IMR-90 (cell line): ENCODE measurements at regions not wholly inside any gene's neighbourhood (a gene's known extent, or its start where the extent isn't known, plus 50 kb on each side); places are given as distances from the start of the nearest gene placed in this dataset.

Experiments used
- ATAC-seq: fragments of 200-7000 bp; cut with Tn5 transposase; 2 replicates; pipeline ENCODE4 v1.9.1; 2020; ENCODE audit warnings: low read depth, mild to moderate bottlenecking, moderate library complexity
- BruUV-seq: library from RNA; stranded (reverse); fragments of 400-500 nt; replicated peaks from 2 replicates; lab custom pipeline; 2021; lab: Mats Ljungman, UMichigan
- CTCF ChIA-PET: fragments of 300-600 bp; formaldehyde crosslinking; extraction: SDS; loops from one replicate; lab custom pipeline; 2021; ENCODE audit warnings: antibody characterized with exemption; lab: Yijun Ruan, JAX
- POLR2A ChIA-PET: fragments of 300-600 bp; sonication (Branson Sonifier 250); formaldehyde crosslinking; loops from one replicate; lab custom pipeline; 2022; ENCODE audit warnings: antibody characterized with exemption; ENCODE audit not compliant: unreplicated experiment; lab: Charles Lee
- DNase-seq: peaks from one replicate; pipeline ENCODE4 v3.0.0; 2013
- H2AFZ ChIP-seq: replicated peaks from 2 replicates; pipeline ENCODE3; 2013; ENCODE audit warnings: low read length, mild to moderate bottlenecking; ENCODE audit not compliant: poor library complexity
- H2AK5ac ChIP-seq: 2 replicates; pipeline ENCODE4 v1.6.1; 2013; ENCODE audit warnings: low read depth, low read length, inconsistent platforms
- H2AK9ac ChIP-seq: replicated peaks from 2 replicates; pipeline ENCODE3; 2013; ENCODE audit warnings: mild to moderate bottlenecking, low read depth, low read length, moderate library complexity; ENCODE audit not compliant: poor library complexity
- H2BK120ac ChIP-seq: 2 replicates; pipeline ENCODE4 v1.6.1; 2013; ENCODE audit warnings: low read depth, low read length, inconsistent platforms
- H2BK15ac ChIP-seq: 3 replicates; pipeline ENCODE4 v1.6.1; 2013; ENCODE audit warnings: low read depth, low read length, inconsistent platforms
- H2BK20ac ChIP-seq: 2 replicates; pipeline ENCODE4 v1.6.1; 2013; ENCODE audit warnings: low read depth, mild to moderate bottlenecking, inconsistent platforms, low read length, moderate library complexity
- H2BK5ac ChIP-seq: 2 replicates; pipeline ENCODE4 v1.6.1; 2013; ENCODE audit warnings: mild to moderate bottlenecking, low read depth, low read length, inconsistent platforms; ENCODE audit not compliant: poor library complexity, severe bottlenecking
- H3K14ac ChIP-seq: replicated peaks from 2 replicates; pipeline ENCODE4 v1.6.1; 2013; ENCODE audit warnings: low read depth, low read length, inconsistent platforms
- H3K18ac ChIP-seq: 2 replicates; pipeline ENCODE4 v1.6.1; 2013; ENCODE audit warnings: low read depth, low read length, control low read depth
- H3K23ac ChIP-seq: 2 replicates; pipeline ENCODE4 v1.6.1; 2013; ENCODE audit warnings: low read depth, low read length, inconsistent platforms
- H3K27ac ChIP-seq: 2 replicates; pipeline ENCODE4 v1.5.1; 2013; ENCODE audit warnings: mild to moderate bottlenecking, control low read depth, low read length; ENCODE audit not compliant: insufficient read depth
- H3K27me3 ChIP-seq: 2 replicates; pipeline ENCODE4 v1.6.1; 2013; ENCODE audit warnings: low read length; ENCODE audit not compliant: control insufficient read depth, insufficient read depth
- H3K36me3 ChIP-seq: 2 replicates; pipeline ENCODE4 v1.6.1; 2013; ENCODE audit warnings: low read length, mixed read lengths; ENCODE audit not compliant: control insufficient read depth, insufficient read depth
- H3K4ac ChIP-seq: 2 replicates; pipeline ENCODE4 v1.6.1; 2013; ENCODE audit warnings: low read depth, low read length, inconsistent platforms
- H3K4me1 ChIP-seq: 2 replicates; pipeline ENCODE4 v1.6.1; 2013; ENCODE audit warnings: low read length, mixed read lengths; ENCODE audit not compliant: control insufficient read depth, insufficient read depth
- H3K4me2 ChIP-seq: 2 replicates; pipeline ENCODE4 v1.6.1; 2013; ENCODE audit warnings: low read depth, mild to moderate bottlenecking, control low read depth, low read length, moderate library complexity
- H3K4me3 ChIP-seq: 2 replicates; pipeline ENCODE4 v1.5.1; 2013; ENCODE audit warnings: low read depth, mild to moderate bottlenecking, control low read depth, low read length, moderate library complexity; ENCODE audit not compliant: insufficient read depth
- H3K56ac ChIP-seq: 2 replicates; pipeline ENCODE4 v1.6.1; 2013; ENCODE audit warnings: low read length, inconsistent platforms; ENCODE audit not compliant: insufficient read depth; ENCODE audit errors: extremely low read depth
- H3K79me1 ChIP-seq, 2 experiments: 2 replicates each; pipeline ENCODE4 v1.6.1; 2013; ENCODE audit warnings: low read length in 2 of 2, inconsistent platforms in 1 of 2, low read depth in 1 of 2
- H3K9ac ChIP-seq: 2 replicates; pipeline ENCODE4 v1.6.1; 2013; ENCODE audit warnings: low read depth, low read length, control low read depth
- H3K9me1 ChIP-seq: 2 replicates; pipeline ENCODE4 v1.6.1; 2013; ENCODE audit warnings: low read length, inconsistent platforms; ENCODE audit not compliant: insufficient read depth
- H3K9me3 ChIP-seq: 2 replicates; pipeline ENCODE4 v1.6.1; 2013; ENCODE audit warnings: low read length; ENCODE audit not compliant: control insufficient read depth, insufficient read depth
- H4K20me1 ChIP-seq: 2 replicates; pipeline ENCODE4 v1.6.1; 2013; ENCODE audit warnings: low read length, inconsistent platforms; ENCODE audit not compliant: insufficient read depth
- H4K5ac ChIP-seq: 2 replicates; pipeline ENCODE4 v1.6.1; 2013; ENCODE audit warnings: mild to moderate bottlenecking, low read depth, low read length, control low read depth
- H4K8ac ChIP-seq, 2 experiments: 2 replicates each; pipeline ENCODE4 v1.6.1; 2013; ENCODE audit warnings: low read depth in 2 of 2, low read length in 2 of 2, control low read depth in 1 of 2, inconsistent platforms in 1 of 2
- H4K91ac ChIP-seq: 2 replicates; pipeline ENCODE4 v1.6.1; 2013; ENCODE audit warnings: low read depth, low read length, inconsistent platforms; ENCODE audit not compliant: insufficient read depth
- BHLHE40 ChIP-seq: fragments of 150-350 bp; IDR thresholded peaks from 2 replicates; pipeline ENCODE4 v1.6.1; 2016; ENCODE audit warnings: mild to moderate bottlenecking, low read depth, low read length
- CEBPB ChIP-seq: IDR thresholded peaks from 2 replicates; pipeline ENCODE4 v1.6.1; 2012; ENCODE audit warnings: low read depth, low read length, improper control_type of control experiment
- CHD1 ChIP-seq: IDR thresholded peaks from 2 replicates; pipeline ENCODE4 v1.6.1; 2012; ENCODE audit warnings: low read depth, low read length, improper control_type of control experiment
- CTCF ChIP-seq: conservative IDR thresholded peaks from 2 replicates; pipeline ENCODE4 v1.5.1; 2012; ENCODE audit warnings: mild to moderate bottlenecking, low read depth, low read length, improper control_type of control experiment
- ELK1 ChIP-seq: fragments of 150-350 bp; IDR thresholded peaks from 2 replicates; pipeline ENCODE4 v1.6.1; 2016; ENCODE audit warnings: low read depth, mild to moderate bottlenecking, low read length, moderate library complexity, borderline replicate concordance
- FOS ChIP-seq: fragments of 150-350 bp; IDR thresholded peaks from 2 replicates; pipeline ENCODE4 v1.6.1; 2016; ENCODE audit warnings: low read depth, low read length
- MAFK ChIP-seq: IDR thresholded peaks from 2 replicates; pipeline ENCODE4 v1.6.1; 2012; ENCODE audit warnings: low read depth, low read length, improper control_type of control experiment
- MAZ ChIP-seq: IDR thresholded peaks from 2 replicates; pipeline ENCODE4 v1.6.1; 2012; ENCODE audit warnings: low read depth, mild to moderate bottlenecking, low read length, improper control_type of control experiment, moderate library complexity, borderline replicate concordance
- MXI1 ChIP-seq: IDR thresholded peaks from 2 replicates; pipeline ENCODE4 v1.6.1; 2012; ENCODE audit warnings: low read depth, mild to moderate bottlenecking, low read length, moderate library complexity, borderline replicate concordance
- NFE2L2 ChIP-seq: fragments of 150-350 bp; IDR thresholded peaks from 2 replicates; pipeline ENCODE4 v1.6.1; 2016; ENCODE audit warnings: low read depth, mild to moderate bottlenecking, low read length
- POLR2A ChIP-seq: IDR thresholded peaks from 2 replicates; pipeline ENCODE4 v1.6.1; 2012; ENCODE audit warnings: mild to moderate bottlenecking, low read depth, low read length
- RAD21 ChIP-seq: IDR thresholded peaks from 2 replicates; pipeline ENCODE4 v1.6.1; 2012; ENCODE audit warnings: low read length, improper control_type of control experiment
- RCOR1 ChIP-seq: IDR thresholded peaks from 2 replicates; pipeline ENCODE4 v1.6.1; 2012; ENCODE audit warnings: mild to moderate bottlenecking, low read length, improper control_type of control experiment; ENCODE audit not compliant: insufficient replicate concordance
- RFX5 ChIP-seq: IDR thresholded peaks from 2 replicates; pipeline ENCODE4 v1.8.0; 2012; ENCODE audit warnings: low read depth, mild to moderate bottlenecking, low read length, moderate library complexity
- SMC3 ChIP-seq: fragments of 150-350 bp; IDR thresholded peaks from 2 replicates; pipeline ENCODE4 v1.6.1; 2016; ENCODE audit warnings: low read depth, mild to moderate bottlenecking, antibody characterized with exemption, low read length, moderate library complexity
- USF2 ChIP-seq: fragments of 150-350 bp; IDR thresholded peaks from 2 replicates; pipeline ENCODE4 v1.6.1; 2017; ENCODE audit warnings: mild to moderate bottlenecking, antibody characterized with exemption, low read length, low read depth
- dilution Hi-C: fragments of 300-500 bp; cut with HindIII; formaldehyde crosslinking; loops from one replicate; pipeline ENCODE4 v1.14.3; 2018; ENCODE audit warnings: low sequenced_read_pairs; ENCODE audit not compliant: unreplicated experiment
- in situ Hi-C: fragments of 300-500 bp; cut with MboI; formaldehyde crosslinking; loops from 3 replicates; pipeline ENCODE4 v1.14.3; 2019; ENCODE audit warnings: low sequenced_read_pairs, inconsistent platforms, mixed read lengths
- intact Hi-C: fragments of 100-400 bp; cut with micrococcal nuclease; formaldehyde crosslinking; loops from 2 replicates; pipeline ENCODE4 v1.10.0; 2022

GRCh38 chr1:75986478-75986877 is 54.3 kb upstream of the ASB17 start:
- dilution Hi-C loops (no loop called here), in situ Hi-C loops (no loop called here), intact Hi-C loops (loop anchor here (5.0 kb wide), 1 partner anchor 1234 kb away; no protein-coding TSS in a partner anchor)
- Histone ChIP-seq H2AK9ac (no peak overlapping the region), H3K9ac (no peak overlapping the region), H3K9me1 (no peaks in the 10 kb centered on the region), H3K18ac (no peak overlapping the region), H3K4me3 (no peak overlapping the region), H2BK5ac (no peak overlapping the region), H3K56ac (no peak overlapping the region), H2AFZ (no peak overlapping the region), H2BK20ac (no peak overlapping the region), H4K8ac (no peak overlapping the region), H3K27ac (no peak overlapping the region), H4K91ac (no peak overlapping the region), H3K79me1 (no peaks in the 10 kb centered on the region), H3K14ac (no peak overlapping the region), H2BK120ac (no peak overlapping the region), H3K36me3 (no peaks in the 10 kb centered on the region), H3K4me2 (no peak overlapping the region), H2AK5ac (no peak overlapping the region), H4K5ac (no peak overlapping the region), H3K27me3 (peaks cover 2% of the 10 kb centered on the region; the same call in 1 of the 2 replicates), H3K4ac (no peak overlapping the region), H3K4me1 (no peaks in the 10 kb centered on the region), H4K20me1 (no peaks in the 10 kb centered on the region), H3K23ac (no peak overlapping the region), H2BK15ac (no peak overlapping the region), H3K9me3 (no peaks in the 10 kb centered on the region)
- CTCF ChIA-PET, result no interaction called here
- TF ChIP-seq RAD21, result no peak
- no peak for TF ChIP-seq NFE2L2
- no peak for TF ChIP-seq MAZ
- no peak for TF ChIP-seq SMC3
- no peak for TF ChIP-seq USF2
- TF ChIP-seq ELK1, result no peak
- TF ChIP-seq POLR2A, result no peak
- no peak for TF ChIP-seq CEBPB
- TF ChIP-seq MXI1, result no peak
- TF ChIP-seq FOS, result no peak
- no peak for TF ChIP-seq RFX5
- TF ChIP-seq CHD1, result no peak
- no peak for TF ChIP-seq MAFK
- TF ChIP-seq BHLHE40, result no peak
- no peak for TF ChIP-seq RCOR1
- no peak for TF ChIP-seq CTCF
- POLR2A ChIA-PET, result no interaction called here
- DNase-seq (no peak), ATAC-seq (no peak)
- no TSS peak for BruUV-seq
